ENCODE measurements at regions not wholly inside any gene's neighbourhood (a gene's known extent, or its start where the extent isn't known, plus 50 kb on each side); places are given as distances from the start of the nearest gene placed in this dataset.

GRCh38 chr6:163743796-163744195, 329.3 kb downstream of the QKI start (continued):
- no peak for TF ChIP-seq TCF7L2 (IDR thresholded peaks at IDR 0.05; ENCODE audit: borderline replicate concordance, extremely low read depth, insufficient read depth, insufficient read length)
- no peak for TF ChIP-seq ZNF274 (IDR thresholded peaks at IDR 0.05; ENCODE audit: low read depth, low read length)

DNA sequence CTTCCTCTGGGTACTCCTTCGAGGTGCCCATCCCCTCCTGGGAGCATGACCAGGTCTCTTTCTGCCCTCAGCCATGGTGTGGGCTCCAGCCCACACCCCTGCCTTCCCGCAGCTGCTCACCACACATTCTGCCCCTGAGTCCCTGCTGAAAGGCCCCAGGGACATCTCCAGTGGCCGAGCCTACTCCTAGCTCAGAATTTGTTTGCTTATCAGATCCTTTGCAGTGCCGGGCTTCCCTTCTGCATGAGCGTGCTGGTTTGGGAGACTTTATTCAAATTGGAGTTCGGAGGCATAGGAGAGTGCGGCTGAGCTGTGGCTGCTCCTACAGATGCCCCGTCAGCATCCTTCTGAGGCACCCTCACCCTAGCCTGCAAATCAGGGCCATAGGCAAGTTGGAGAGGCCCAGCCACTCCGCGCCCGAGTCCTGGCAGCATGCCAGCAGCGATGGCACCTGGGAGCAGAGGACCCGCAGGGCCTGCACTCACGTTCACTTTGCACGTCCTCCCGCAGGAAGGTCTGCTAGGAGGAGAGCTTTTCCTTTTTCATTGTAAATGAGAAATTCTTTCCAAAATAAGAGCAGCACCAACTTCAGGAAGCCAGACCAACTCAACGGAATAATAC, 327.3 kb downstream of the QKI start:
- ATAC-seq (no peak), DNase-seq (ENCODE audit: low read depth, low spot score) (no peak)
- Histone ChIP-seq H3K4me3 (replicated peaks in 1 of 2; ENCODE audit: low read depth in 1 of 2, low read length in 2 of 2) (no peak overlapping the region), H2AFZ (ENCODE audit: low read depth, low read length, poor library complexity, severe bottlenecking) (no peak overlapping the region), H3K9me3 (ENCODE audit: control insufficient read depth in 1 of 2, insufficient read depth in 1 of 2, low read depth in 1 of 2, low read length in 2 of 2) (no peaks in the 10 kb centered on the region), H3K9ac (ENCODE audit: low read length) (no peak overlapping the region), H3K4me1 (ENCODE audit: control insufficient read depth in 1 of 2, insufficient read depth in 2 of 2, low read length in 2 of 2) (peaks cover 4 to 6% of the 10 kb centered on the region in 2 experiments; a peak in 2 of 4 replicates), H3K9me2 (ENCODE audit: insufficient read depth) (no peaks in the 10 kb centered on the region), H3K27me3 (ENCODE audit: insufficient read depth, low read length) (no peaks in the 10 kb centered on the region), H3K27ac (ENCODE audit: low read depth, low read length) (no peak overlapping the region), H3K36me3 (ENCODE audit: control insufficient read depth in 1 of 2, insufficient read depth in 2 of 2, low read length in 2 of 2) (no peaks in the 10 kb centered on the region), H4K20me1 (ENCODE audit: insufficient read depth) (no peaks in the 10 kb centered on the region), H3K79me2 (ENCODE audit: insufficient read depth, low read length) (no peaks in the 10 kb centered on the region), H3K4me2 (ENCODE audit: low read length) (no peak overlapping the region)
- ChIA-PET RAD21 (ENCODE audit: low non-redundant PET in 1 of 2, low total read pairs in 2 of 2, uncharacterized antibody in 2 of 2, unreplicated experiment in 2 of 2) (no interaction called here), POLR2A (no interaction called here), CTCF (no interaction called here)
- BruUV-seq (replicated peaks), result no TSS peak
- intact Hi-C loops (cut with micrococcal nuclease), result no loop called here
- no peak for TF ChIP-seq SRF (IDR thresholded peaks at IDR 0.05; ENCODE audit: low read depth)
- TF ChIP-seq ZNF274 (IDR thresholded peaks at IDR 0.05; ENCODE audit: low read depth, low read length), result no peak
- TF ChIP-seq, protein P1, sequence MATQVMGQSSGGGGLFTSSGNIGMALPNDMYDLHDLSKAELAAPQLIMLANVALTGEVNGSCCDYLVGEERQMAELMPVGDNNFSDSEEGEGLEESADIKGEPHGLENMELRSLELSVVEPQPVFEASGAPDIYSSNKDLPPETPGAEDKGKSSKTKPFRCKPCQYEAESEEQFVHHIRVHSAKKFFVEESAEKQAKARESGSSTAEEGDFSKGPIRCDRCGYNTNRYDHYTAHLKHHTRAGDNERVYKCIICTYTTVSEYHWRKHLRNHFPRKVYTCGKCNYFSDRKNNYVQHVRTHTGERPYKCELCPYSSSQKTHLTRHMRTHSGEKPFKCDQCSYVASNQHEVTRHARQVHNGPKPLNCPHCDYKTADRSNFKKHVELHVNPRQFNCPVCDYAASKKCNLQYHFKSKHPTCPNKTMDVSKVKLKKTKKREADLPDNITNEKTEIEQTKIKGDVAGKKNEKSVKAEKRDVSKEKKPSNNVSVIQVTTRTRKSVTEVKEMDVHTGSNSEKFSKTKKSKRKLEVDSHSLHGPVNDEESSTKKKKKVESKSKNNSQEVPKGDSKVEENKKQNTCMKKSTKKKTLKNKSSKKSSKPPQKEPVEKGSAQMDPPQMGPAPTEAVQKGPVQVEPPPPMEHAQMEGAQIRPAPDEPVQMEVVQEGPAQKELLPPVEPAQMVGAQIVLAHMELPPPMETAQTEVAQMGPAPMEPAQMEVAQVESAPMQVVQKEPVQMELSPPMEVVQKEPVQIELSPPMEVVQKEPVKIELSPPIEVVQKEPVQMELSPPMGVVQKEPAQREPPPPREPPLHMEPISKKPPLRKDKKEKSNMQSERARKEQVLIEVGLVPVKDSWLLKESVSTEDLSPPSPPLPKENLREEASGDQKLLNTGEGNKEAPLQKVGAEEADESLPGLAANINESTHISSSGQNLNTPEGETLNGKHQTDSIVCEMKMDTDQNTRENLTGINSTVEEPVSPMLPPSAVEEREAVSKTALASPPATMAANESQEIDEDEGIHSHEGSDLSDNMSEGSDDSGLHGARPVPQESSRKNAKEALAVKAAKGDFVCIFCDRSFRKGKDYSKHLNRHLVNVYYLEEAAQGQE (IDR thresholded peaks at IDR 0.05; ENCODE audit: low read depth), result no peak
- TF ChIP-seq EZH2 (IDR thresholded peaks at IDR 0.05), result no peak
